T-helper 2 cell treated with Interferon-gamma antibody and Interleukin-4, amounts not matched to agents 5 μg/mL and 100 μg/mL, for 36 hours (primary cell): ENCODE measurements at regions not wholly inside any gene's neighbourhood (a gene's known extent, or its start where the extent isn't known, plus 50 kb on each side); places are given as distances from the start of the nearest gene placed in this dataset.

Experiments used
- DNase-seq: peaks from one replicate; pipeline ENCODE4 v3.0.0; 2021; ENCODE audit warnings: low spot score
- H3K27ac Mint-ChIP-seq: one replicate; pipeline ENCODE4 v1.8.0; 2021; ENCODE audit warnings: mild to moderate bottlenecking, mixed read lengths
- H3K27me3 Mint-ChIP-seq: one replicate; pipeline ENCODE4 v1.8.0; 2021; ENCODE audit warnings: low read depth, mixed read lengths
- H3K36me3 Mint-ChIP-seq: one replicate; pipeline ENCODE4 v1.8.0; 2021; ENCODE audit warnings: low read depth, mixed read lengths
- H3K4me1 Mint-ChIP-seq: one replicate; pipeline ENCODE4 v1.8.0; 2021; ENCODE audit warnings: low read depth, mixed read lengths
- H3K4me3 Mint-ChIP-seq: one replicate; pipeline ENCODE4 v1.8.0; 2022; ENCODE audit warnings: mild to moderate bottlenecking, moderate library complexity, mixed read lengths
- H3K9me3 Mint-ChIP-seq: one replicate; pipeline ENCODE4 v1.8.0; 2021; ENCODE audit warnings: mixed read lengths

GRCh38 chr21:27677546-27677945 is 710.7 kb upstream of the ADAMTS5 start:
- Mint-ChIP-seq H3K4me1 (no peaks in the 10 kb centered on the region), H3K27ac (no peak overlapping the region), H3K27me3 (no peaks in the 10 kb centered on the region), H3K9me3 (no peaks in the 10 kb centered on the region), H3K36me3 (no peaks in the 10 kb centered on the region), H3K4me3 (no peak overlapping the region)
- DNase-seq: no peak

DNA sequence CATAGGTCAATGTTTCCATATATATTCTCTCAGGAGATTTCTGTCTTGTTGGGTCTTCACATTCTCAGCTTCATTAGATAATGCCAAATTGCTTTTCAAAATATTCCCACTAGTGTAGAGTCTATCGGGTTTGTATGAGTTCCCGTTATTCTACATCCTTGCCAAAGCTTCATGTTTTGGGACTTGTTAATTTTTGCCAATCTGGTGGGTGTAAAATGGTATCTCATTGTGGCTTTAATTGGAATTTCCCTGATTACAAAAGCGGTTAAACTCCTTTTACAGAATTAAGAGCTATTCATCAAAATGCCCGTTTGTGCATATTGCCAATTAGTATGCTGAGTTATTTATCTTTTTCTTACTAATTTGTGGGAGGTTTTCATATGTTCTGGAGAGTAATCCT is 708.4 kb upstream of the ADAMTS5 start:
- H3K4me1 Mint-ChIP-seq: no peaks in the 10 kb centered on the region
- H3K4me3 Mint-ChIP-seq: no peak overlapping the region
- DNase-seq: no peak
- H3K27ac Mint-ChIP-seq: no peak overlapping the region
- H3K9me3 Mint-ChIP-seq: no peaks in the 10 kb centered on the region
- H3K36me3 Mint-ChIP-seq: no peaks in the 10 kb centered on the region
- H3K27me3 Mint-ChIP-seq: no peaks in the 10 kb centered on the region

DNA sequence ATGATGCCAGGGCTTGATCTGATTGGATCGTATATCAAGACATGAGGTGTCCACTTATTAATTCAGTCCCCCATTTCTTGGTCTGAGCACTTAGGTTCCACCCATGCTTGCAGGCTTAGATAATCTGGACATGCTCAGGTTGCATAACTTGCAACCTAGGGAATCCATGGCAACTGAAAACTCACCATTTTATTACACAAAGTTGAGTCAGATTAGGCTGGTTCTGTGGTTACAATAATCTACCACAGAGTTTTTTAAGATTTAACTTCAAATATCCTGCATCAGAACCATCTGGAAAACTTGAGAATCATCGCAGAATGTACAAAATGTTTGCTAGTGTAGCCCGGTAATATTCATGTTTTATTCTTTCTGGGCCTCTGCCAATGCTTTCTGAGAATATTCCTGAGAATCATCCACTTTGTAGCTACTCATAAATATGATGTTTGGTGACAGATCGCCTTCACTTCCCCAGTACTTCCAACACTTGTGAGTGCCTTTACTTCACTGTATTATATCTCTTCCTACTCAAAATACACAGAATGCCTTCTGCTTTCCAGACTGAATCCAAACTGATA is 707.2 kb upstream of the ADAMTS5 start:
- Mint-ChIP-seq H3K9me3 (no peaks in the 10 kb centered on the region), H3K27me3 (no peaks in the 10 kb centered on the region), H3K4me1 (no peaks in the 10 kb centered on the region), H3K36me3 (no peaks in the 10 kb centered on the region), H3K4me3 (no peak overlapping the region), H3K27ac (no peak overlapping the region)
- DNase-seq: no peak

DNA sequence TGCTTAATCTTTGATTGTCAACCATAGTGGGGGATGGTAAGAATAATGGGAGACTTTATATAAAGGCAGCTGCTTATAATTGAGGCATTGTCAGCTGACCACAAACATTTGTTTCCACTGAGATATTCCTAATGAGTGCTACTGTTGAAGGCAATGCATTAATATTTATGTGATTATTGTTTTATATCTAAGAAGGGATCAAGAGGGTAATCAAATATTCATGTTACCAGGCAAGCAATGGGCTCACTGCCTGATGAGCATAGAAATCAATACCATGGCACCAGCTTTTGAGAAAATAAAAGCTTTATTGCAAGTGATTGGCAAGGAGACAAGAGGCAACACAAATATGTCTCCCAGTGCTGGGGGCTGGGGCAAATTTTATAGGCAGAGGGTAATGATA is 706.7 kb upstream of the ADAMTS5 start:
- no peaks in the 10 kb centered on the region for H3K36me3 Mint-ChIP-seq
- DNase-seq: no peak
- no peak overlapping the region for H3K27ac Mint-ChIP-seq
- no peaks in the 10 kb centered on the region for H3K27me3 Mint-ChIP-seq
- H3K4me1 Mint-ChIP-seq: no peaks in the 10 kb centered on the region
- no peaks in the 10 kb centered on the region for H3K9me3 Mint-ChIP-seq
- H3K4me3 Mint-ChIP-seq: no peak overlapping the region

DNA sequence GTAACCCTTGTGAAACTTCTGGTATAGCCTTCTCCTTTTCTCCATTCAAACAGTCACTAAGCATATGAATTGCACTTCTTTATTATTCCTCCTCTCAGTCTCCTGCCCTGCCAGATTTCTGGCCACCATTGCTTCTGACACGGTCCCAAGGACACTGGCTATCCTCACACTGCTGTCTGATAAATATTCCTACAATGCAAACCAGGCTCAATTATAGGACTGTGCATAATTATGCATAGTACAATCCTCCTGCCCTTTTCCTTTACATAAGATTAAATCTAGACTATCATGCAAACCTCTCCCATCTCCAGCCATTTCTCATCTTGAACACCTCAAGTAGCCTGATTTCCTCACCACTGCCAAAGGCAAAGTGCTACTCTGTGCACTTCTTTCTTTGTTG is 704.3 kb upstream of the ADAMTS5 start:
- Mint-ChIP-seq H3K4me1 (no peaks in the 10 kb centered on the region), H3K27me3 (no peaks in the 10 kb centered on the region), H3K4me3 (no peak overlapping the region), H3K9me3 (no peaks in the 10 kb centered on the region), H3K27ac (no peak overlapping the region), H3K36me3 (no peaks in the 10 kb centered on the region)
- no peak for DNase-seq

- no peaks in the 10 kb centered on the region for H3K9me3 Mint-ChIP-seq
- no peak for DNase-seq
- H3K27ac Mint-ChIP-seq: no peak overlapping the region
- no peaks in the 10 kb centered on the region for H3K27me3 Mint-ChIP-seq
- H3K4me1 Mint-ChIP-seq: no peaks in the 10 kb centered on the region
- no peaks in the 10 kb centered on the region for H3K36me3 Mint-ChIP-seq
- H3K4me3 Mint-ChIP-seq: no peak overlapping the region
Measured at GRCh38 chr21:27653481-27653880, 686.6 kb upstream of the ADAMTS5 start.

GRCh38 chr21:27649762-27650161 is 682.9 kb upstream of the ADAMTS5 start:
- no peak overlapping the region for H3K27ac Mint-ChIP-seq
- no peaks in the 10 kb centered on the region for H3K4me1 Mint-ChIP-seq
- H3K36me3 Mint-ChIP-seq: no peaks in the 10 kb centered on the region
- no peak overlapping the region for H3K4me3 Mint-ChIP-seq
- peaks cover 4% of the 10 kb centered on the region for H3K9me3 Mint-ChIP-seq
- DNase-seq: no peak
- H3K27me3 Mint-ChIP-seq: no peaks in the 10 kb centered on the region

GRCh38 chr21:27649323-27649722 is 682.4 kb upstream of the ADAMTS5 start:
- DNase-seq: no peak
- H3K4me1 Mint-ChIP-seq: no peaks in the 10 kb centered on the region
- no peaks in the 10 kb centered on the region for H3K36me3 Mint-ChIP-seq
- H3K27me3 Mint-ChIP-seq: no peaks in the 10 kb centered on the region
- no peak overlapping the region for H3K27ac Mint-ChIP-seq
- H3K4me3 Mint-ChIP-seq: no peak overlapping the region
- H3K9me3 Mint-ChIP-seq: peaks cover 4% of the 10 kb centered on the region

GRCh38 chr21:27648560-27648959 is 681.7 kb upstream of the ADAMTS5 start:
- peaks cover 4% of the 10 kb centered on the region for H3K9me3 Mint-ChIP-seq
- H3K4me1 Mint-ChIP-seq: no peaks in the 10 kb centered on the region
- no peaks in the 10 kb centered on the region for H3K36me3 Mint-ChIP-seq
- no peak for DNase-seq
- H3K27me3 Mint-ChIP-seq: no peaks in the 10 kb centered on the region
- no peak overlapping the region for H3K4me3 Mint-ChIP-seq
- no peak overlapping the region for H3K27ac Mint-ChIP-seq

DNA sequence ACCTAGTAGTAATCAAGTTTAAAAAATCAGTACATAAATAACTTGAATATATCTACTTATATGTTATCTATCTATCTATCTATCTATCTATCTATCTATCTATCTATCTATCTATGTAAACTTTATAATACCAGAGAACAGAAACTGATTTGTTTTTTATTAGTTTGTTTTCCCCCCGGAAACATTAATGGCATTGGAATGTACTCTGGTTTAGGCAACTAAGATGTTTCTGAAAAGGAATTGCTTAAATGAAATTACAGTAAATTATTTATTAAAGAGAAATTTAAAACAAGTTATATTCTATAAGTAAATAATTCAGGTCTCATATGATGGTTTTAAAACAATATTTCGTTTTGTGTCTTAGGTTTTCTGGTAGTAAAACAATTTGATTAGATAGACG is 681.0 kb upstream of the ADAMTS5 start:
- H3K27ac Mint-ChIP-seq: no peak overlapping the region
- H3K4me3 Mint-ChIP-seq: no peak overlapping the region
- no peaks in the 10 kb centered on the region for H3K4me1 Mint-ChIP-seq
- H3K27me3 Mint-ChIP-seq: no peaks in the 10 kb centered on the region
- H3K36me3 Mint-ChIP-seq: no peaks in the 10 kb centered on the region
- peaks cover 4% of the 10 kb centered on the region for H3K9me3 Mint-ChIP-seq
- no peak for DNase-seq

DNA sequence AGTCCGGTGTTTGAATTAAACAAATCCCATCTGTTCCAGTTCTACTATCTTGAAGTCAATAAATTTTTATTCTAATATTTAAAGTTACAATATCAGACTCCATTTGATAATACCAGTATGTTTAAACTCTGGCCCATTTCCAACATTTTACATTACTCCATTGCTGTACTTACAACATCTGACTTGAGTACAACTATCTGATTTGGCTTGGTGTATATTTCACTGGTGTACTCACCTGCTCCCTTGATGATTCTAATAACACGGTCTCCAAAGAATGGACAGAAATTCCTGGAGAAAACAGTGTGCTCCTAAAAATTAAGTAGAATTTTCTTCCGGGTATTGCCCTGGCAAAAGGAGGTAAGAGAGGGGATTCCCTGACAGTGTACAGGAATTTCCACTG is 680.5 kb upstream of the ADAMTS5 start:
- Mint-ChIP-seq H3K36me3 (no peaks in the 10 kb centered on the region), H3K27ac (no peak overlapping the region), H3K4me1 (no peaks in the 10 kb centered on the region), H3K9me3 (peaks cover 4% of the 10 kb centered on the region), H3K27me3 (no peaks in the 10 kb centered on the region), H3K4me3 (no peak overlapping the region)
- no peak for DNase-seq

DNA sequence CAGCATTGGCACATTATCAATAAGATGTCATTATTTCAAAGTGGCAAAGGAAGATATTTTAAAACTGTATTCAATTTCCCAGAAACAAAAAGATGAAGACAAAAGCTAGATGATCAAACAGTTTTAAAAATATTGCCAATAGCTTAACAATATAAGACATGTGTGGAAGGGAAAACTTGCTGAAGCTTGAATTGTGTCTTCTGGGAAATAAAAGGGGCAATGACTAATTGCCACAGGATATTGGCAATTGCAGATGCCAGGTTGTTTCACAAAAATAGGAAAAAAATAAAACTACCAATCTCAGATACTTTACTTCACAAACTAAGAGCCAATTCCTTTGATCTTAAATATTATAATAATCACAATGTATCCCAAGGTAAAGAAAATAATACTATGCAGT is 679.8 kb upstream of the ADAMTS5 start:
- no peak for DNase-seq
- peaks cover 4% of the 10 kb centered on the region for H3K9me3 Mint-ChIP-seq
- H3K4me1 Mint-ChIP-seq: no peaks in the 10 kb centered on the region
- no peaks in the 10 kb centered on the region for H3K36me3 Mint-ChIP-seq
- H3K27ac Mint-ChIP-seq: no peak overlapping the region
- no peaks in the 10 kb centered on the region for H3K27me3 Mint-ChIP-seq
- H3K4me3 Mint-ChIP-seq: no peak overlapping the region

DNA sequence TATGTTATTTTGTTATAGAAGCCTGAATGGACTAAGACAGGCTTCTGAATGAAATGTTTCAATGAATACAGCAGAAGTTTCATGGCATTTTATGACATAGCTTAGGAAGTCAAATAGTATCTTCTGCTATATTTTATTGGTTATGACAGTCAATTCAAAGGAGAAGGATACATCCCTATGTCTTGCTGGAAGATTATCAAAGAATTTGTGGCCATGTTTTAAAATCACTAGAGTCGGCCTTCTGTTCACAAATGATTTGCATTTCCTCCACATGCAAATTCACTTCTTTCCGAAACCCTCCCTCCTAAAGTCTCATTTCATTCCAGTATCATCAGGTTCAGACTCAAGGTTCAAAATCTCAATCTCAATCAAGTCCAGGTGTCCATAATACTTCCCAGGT is 679.2 kb upstream of the ADAMTS5 start:
- no peak for DNase-seq
- H3K4me1 Mint-ChIP-seq: no peaks in the 10 kb centered on the region
- peaks cover 4% of the 10 kb centered on the region for H3K9me3 Mint-ChIP-seq
- H3K27me3 Mint-ChIP-seq: no peaks in the 10 kb centered on the region
- no peaks in the 10 kb centered on the region for H3K36me3 Mint-ChIP-seq
- H3K4me3 Mint-ChIP-seq: no peak overlapping the region
- H3K27ac Mint-ChIP-seq: no peak overlapping the region

- no peak overlapping the region for H3K27ac Mint-ChIP-seq
- H3K9me3 Mint-ChIP-seq: peaks cover 4% of the 10 kb centered on the region
- H3K27me3 Mint-ChIP-seq: no peaks in the 10 kb centered on the region
- no peak for DNase-seq
- no peak overlapping the region for H3K4me3 Mint-ChIP-seq
- no peaks in the 10 kb centered on the region for H3K4me1 Mint-ChIP-seq
- no peaks in the 10 kb centered on the region for H3K36me3 Mint-ChIP-seq
Measured at GRCh38 chr21:27645285-27645684, 678.4 kb upstream of the ADAMTS5 start.

GRCh38 chr21:27643326-27643725 is 676.4 kb upstream of the ADAMTS5 start:
- no peaks in the 10 kb centered on the region for H3K4me1 Mint-ChIP-seq
- H3K4me3 Mint-ChIP-seq: no peak overlapping the region
- DNase-seq: no peak
- no peak overlapping the region for H3K27ac Mint-ChIP-seq
- H3K27me3 Mint-ChIP-seq: no peaks in the 10 kb centered on the region
- no peaks in the 10 kb centered on the region for H3K36me3 Mint-ChIP-seq
- H3K9me3 Mint-ChIP-seq: peaks cover 4% of the 10 kb centered on the region
